ENCODE measurements at regions not wholly inside any gene's neighbourhood (a gene's known extent, or its start where the extent isn't known, plus 50 kb on each side); places are given as distances from the start of the nearest gene placed in this dataset.

GRCh38 chr2:238796223-238796885 is 51.5 kb upstream of the TWIST2 start:
- Mint-ChIP-seq H3K27ac (no peak overlapping the region), H3K27me3 (peaks cover 11% of the 10 kb centered on the region), H3K4me1 (ENCODE audit: low read depth) (no peaks in the 10 kb centered on the region), H3K4me3 (no peak overlapping the region), H3K9me3 (peaks cover 12% of the 10 kb centered on the region), H3K36me3 (ENCODE audit: low read depth) (no peaks in the 10 kb centered on the region)
- intact Hi-C loops (cut with micrococcal nuclease), result no loop called here

DNA sequence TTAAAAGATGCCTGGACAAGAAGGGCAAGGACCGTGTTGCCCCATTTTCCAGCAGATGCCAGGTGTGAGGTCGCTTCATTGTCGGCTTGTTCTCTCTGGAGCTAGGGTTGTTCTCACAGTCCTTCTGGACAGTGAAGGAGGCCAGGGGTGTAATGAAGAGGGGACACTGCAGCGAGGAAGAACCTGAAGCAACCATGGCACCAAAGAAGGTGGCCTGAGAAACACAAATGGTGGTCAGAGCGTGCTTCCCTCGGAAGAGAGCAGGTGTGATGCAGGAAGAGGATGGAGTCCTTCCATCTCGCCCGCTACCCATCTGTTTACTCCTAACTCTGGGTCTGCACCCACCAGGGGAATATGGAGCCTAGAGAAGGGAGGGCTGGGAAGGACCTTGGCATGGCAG is 50.3 kb upstream of the TWIST2 start:
- H3K27me3 Mint-ChIP-seq, result peaks cover 15% of the 10 kb centered on the region
- intact Hi-C loops (cut with micrococcal nuclease), result no loop called here

More for the DNA sequence above, 50.3 kb upstream of the TWIST2 start:
- H3K27ac Mint-ChIP-seq, result no peak overlapping the region
- peaks cover 12% of the 10 kb centered on the region for H3K9me3 Mint-ChIP-seq
- no peaks in the 10 kb centered on the region for H3K36me3 Mint-ChIP-seq (ENCODE audit: low read depth)
- H3K4me1 Mint-ChIP-seq (ENCODE audit: low read depth), result no peaks in the 10 kb centered on the region
- no peak overlapping the region for H3K4me3 Mint-ChIP-seq
